Smooth muscle cell (in vitro differentiated cells): ENCODE measurements at regions not wholly inside any gene's neighbourhood (a gene's known extent, or its start where the extent isn't known, plus 50 kb on each side); places are given as distances from the start of the nearest gene placed in this dataset.

Experiments used
- DNase-seq: peaks from one replicate; lab custom pipeline; 2025; ENCODE audit not compliant: unreplicated experiment; lab: John Stamatoyannopoulos, UW
- H2AFZ ChIP-seq: fragments of 200-600 bp; sonication (generic); 2 replicates; pipeline ENCODE4 v1.6.0; 2016; ENCODE audit warnings: antibody characterized with exemption, low read depth, mild to moderate bottlenecking
- H3F3A ChIP-seq: fragments of 200-600 bp; sonication (generic); 2 replicates; pipeline ENCODE4 v1.6.0; 2017; ENCODE audit warnings: antibody characterized with exemption, low read depth
- H3K27ac ChIP-seq: fragments of 200-600 bp; sonication (generic); 2 replicates; pipeline ENCODE4 v1.5.1; 2016; ENCODE audit warnings: low read depth, mild to moderate bottlenecking
- H3K27me3 ChIP-seq: fragments of 200-600 bp; sonication (generic); 2 replicates; pipeline ENCODE4 v1.6.1; 2016; ENCODE audit warnings: low read depth, mild to moderate bottlenecking
- H3K36me3 ChIP-seq: fragments of 200-600 bp; sonication (generic); 2 replicates; pipeline ENCODE4 v1.5.1; 2016; ENCODE audit warnings: low read depth
- H3K4me1 ChIP-seq: fragments of 200-600 bp; sonication (generic); 2 replicates; pipeline ENCODE4 v1.5.1; 2016; ENCODE audit warnings: low read depth
- H3K4me2 ChIP-seq: fragments of 200-600 bp; sonication (generic); 2 replicates; pipeline ENCODE4 v1.6.0; 2016; ENCODE audit warnings: mild to moderate bottlenecking
- H3K4me3 ChIP-seq: fragments of 200-600 bp; sonication (generic); 2 replicates; pipeline ENCODE4 v1.5.1; 2016; ENCODE audit warnings: mild to moderate bottlenecking
- H3K79me2 ChIP-seq: fragments of 200-600 bp; sonication (generic); 2 replicates; pipeline ENCODE4 v1.6.0; 2016; ENCODE audit warnings: low read depth, mild to moderate bottlenecking
- H3K9ac ChIP-seq: fragments of 200-600 bp; sonication (generic); 2 replicates; pipeline ENCODE4 v1.6.0; 2016; ENCODE audit warnings: low read depth
- H3K9me3 ChIP-seq: fragments of 200-600 bp; sonication (generic); replicated peaks from 2 replicates; pipeline ENCODE4 v1.5.1; 2016; ENCODE audit warnings: low read depth
- H4K20me1 ChIP-seq: fragments of 200-600 bp; sonication (generic); 2 replicates; pipeline ENCODE4 v1.6.0; 2016; ENCODE audit warnings: low read depth
- WGBS: methylation state at CpG from one replicate; pipeline ENCODE4 v1.1.7; 2016; ENCODE audit warnings: low lambda C conversion rate; 5-methylcytosine and 5-hydroxymethylcytosine counted together
- TF ChIP-seq, protein P1 (sequence below): fragments of 200-600 bp; sonication (generic); IDR thresholded peaks from 2 replicates; pipeline ENCODE4 v1.5.1; 2017; ENCODE audit warnings: borderline replicate concordance, mild to moderate bottlenecking, antibody characterized with exemption; ENCODE audit not compliant: insufficient read depth, poor library complexity, severe bottlenecking

DNA sequence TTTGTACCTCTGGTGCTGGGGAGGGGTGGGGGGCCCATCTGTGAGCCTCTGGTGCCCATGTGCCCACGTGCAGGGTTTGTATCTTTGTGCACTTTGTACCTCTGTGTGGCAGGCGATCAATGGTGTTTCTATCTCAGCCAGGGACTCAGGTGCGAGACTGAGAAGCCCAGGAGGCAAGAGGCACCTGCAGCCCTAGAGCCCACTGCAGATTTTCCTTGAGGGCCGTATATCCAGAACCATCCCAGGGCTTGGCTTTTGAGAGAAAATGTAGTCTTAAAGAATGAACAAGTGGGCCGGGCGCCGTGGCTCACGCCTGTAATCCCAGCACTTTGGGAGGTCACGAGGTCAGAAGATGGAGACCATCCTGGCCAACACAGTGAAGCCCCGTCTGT, 52.2 kb upstream of the KCNMB1 start:
- DNase-seq: no peak
- Histone ChIP-seq H3K4me3 (no peak overlapping the region), H4K20me1 (no peaks in the 10 kb centered on the region), H3K4me1 (no peaks in the 10 kb centered on the region), H3F3A (no peaks in the 10 kb centered on the region), H3K27ac (no peak overlapping the region), H3K9ac (no peak overlapping the region), H3K79me2 (no peaks in the 10 kb centered on the region), H3K36me3 (no peaks in the 10 kb centered on the region), H3K4me2 (no peak overlapping the region), H3K9me3 (no peaks in the 10 kb centered on the region), H2AFZ (no peak overlapping the region), H3K27me3 (no peaks in the 10 kb centered on the region)
- WGBS: 91% methylated on average over 10 of the region's 10 CpGs
- TF ChIP-seq, protein P1, sequence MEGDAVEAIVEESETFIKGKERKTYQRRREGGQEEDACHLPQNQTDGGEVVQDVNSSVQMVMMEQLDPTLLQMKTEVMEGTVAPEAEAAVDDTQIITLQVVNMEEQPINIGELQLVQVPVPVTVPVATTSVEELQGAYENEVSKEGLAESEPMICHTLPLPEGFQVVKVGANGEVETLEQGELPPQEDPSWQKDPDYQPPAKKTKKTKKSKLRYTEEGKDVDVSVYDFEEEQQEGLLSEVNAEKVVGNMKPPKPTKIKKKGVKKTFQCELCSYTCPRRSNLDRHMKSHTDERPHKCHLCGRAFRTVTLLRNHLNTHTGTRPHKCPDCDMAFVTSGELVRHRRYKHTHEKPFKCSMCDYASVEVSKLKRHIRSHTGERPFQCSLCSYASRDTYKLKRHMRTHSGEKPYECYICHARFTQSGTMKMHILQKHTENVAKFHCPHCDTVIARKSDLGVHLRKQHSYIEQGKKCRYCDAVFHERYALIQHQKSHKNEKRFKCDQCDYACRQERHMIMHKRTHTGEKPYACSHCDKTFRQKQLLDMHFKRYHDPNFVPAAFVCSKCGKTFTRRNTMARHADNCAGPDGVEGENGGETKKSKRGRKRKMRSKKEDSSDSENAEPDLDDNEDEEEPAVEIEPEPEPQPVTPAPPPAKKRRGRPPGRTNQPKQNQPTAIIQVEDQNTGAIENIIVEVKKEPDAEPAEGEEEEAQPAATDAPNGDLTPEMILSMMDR: no peak

DNA sequence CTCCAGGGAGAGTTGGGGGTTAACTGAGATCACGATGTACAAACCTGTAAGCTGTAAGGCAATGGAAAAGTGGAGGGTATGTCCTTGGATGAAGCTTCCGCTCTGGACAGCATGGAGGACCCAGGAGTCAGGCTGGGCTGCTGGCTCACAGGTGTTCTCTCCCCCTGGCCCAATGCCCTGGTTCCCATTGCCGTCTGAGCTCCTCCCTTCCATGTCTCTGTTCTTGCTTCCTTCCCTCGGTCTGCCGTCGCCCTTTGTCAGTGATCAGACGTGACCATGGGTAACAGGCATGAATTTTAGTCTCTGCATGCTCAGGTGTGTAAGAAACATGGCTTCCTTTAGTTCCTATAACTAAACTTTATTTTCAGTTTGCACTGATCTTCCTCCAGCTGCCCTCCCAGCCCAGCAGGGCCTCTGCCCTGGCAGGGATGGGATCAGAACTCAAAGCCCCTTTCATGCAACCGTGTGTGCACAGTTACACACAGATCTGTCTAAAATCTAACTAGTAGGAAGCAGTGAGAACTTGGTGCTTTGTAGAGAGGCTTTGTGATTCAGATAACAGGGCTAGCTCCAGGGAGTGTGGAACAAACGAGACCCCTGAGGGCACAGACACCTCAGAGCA, 51.7 kb upstream of the KCNMB1 start:
- H3K27ac ChIP-seq: no peak overlapping the region
- no peaks in the 10 kb centered on the region for H3K36me3 ChIP-seq
- H2AFZ ChIP-seq: no peak overlapping the region
- no peaks in the 10 kb centered on the region for H3K27me3 ChIP-seq
- H3K4me3 ChIP-seq: no peak overlapping the region
- H3K9ac ChIP-seq: no peak overlapping the region
- H3K79me2 ChIP-seq: no peaks in the 10 kb centered on the region
- TF ChIP-seq, protein P1: no peak
- no peak overlapping the region for H3K4me2 ChIP-seq
- H3K4me1 ChIP-seq: no peaks in the 10 kb centered on the region
- no peaks in the 10 kb centered on the region for H4K20me1 ChIP-seq
- 92% methylated on average over 9 of the region's 9 CpGs for WGBS
- H3K9me3 ChIP-seq: no peaks in the 10 kb centered on the region
- no peaks in the 10 kb centered on the region for H3F3A ChIP-seq
- DNase-seq: no peak

DNA sequence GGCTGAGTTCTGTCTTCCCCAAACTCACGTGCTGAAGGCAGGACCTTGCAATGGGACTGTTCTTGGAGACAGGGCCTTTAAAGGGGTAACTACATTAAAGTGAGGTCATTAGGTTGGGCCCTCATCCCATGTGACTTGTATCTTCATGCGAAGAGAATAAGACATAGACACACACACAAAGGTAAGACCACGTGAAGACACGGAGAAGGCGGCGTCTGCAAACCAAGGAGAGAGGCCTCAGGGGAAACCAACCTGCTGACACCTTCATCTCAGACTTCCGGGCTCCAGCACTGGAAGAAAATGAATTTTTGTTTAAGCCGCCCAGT, 50.7 kb upstream of the KCNMB1 start:
- Histone ChIP-seq H3K4me1 (no peaks in the 10 kb centered on the region), H2AFZ (no peak overlapping the region), H3K36me3 (no peaks in the 10 kb centered on the region), H3K27me3 (no peaks in the 10 kb centered on the region), H3K9ac (no peak overlapping the region), H3K79me2 (no peaks in the 10 kb centered on the region), H3F3A (no peaks in the 10 kb centered on the region), H4K20me1 (no peaks in the 10 kb centered on the region), H3K9me3 (no peaks in the 10 kb centered on the region), H3K27ac (no peak overlapping the region), H3K4me2 (no peak overlapping the region), H3K4me3 (no peak overlapping the region)
- TF ChIP-seq, protein P1: no peak
- 97% methylated on average over 8 of the region's 8 CpGs for WGBS
- no peak for DNase-seq

DNA sequence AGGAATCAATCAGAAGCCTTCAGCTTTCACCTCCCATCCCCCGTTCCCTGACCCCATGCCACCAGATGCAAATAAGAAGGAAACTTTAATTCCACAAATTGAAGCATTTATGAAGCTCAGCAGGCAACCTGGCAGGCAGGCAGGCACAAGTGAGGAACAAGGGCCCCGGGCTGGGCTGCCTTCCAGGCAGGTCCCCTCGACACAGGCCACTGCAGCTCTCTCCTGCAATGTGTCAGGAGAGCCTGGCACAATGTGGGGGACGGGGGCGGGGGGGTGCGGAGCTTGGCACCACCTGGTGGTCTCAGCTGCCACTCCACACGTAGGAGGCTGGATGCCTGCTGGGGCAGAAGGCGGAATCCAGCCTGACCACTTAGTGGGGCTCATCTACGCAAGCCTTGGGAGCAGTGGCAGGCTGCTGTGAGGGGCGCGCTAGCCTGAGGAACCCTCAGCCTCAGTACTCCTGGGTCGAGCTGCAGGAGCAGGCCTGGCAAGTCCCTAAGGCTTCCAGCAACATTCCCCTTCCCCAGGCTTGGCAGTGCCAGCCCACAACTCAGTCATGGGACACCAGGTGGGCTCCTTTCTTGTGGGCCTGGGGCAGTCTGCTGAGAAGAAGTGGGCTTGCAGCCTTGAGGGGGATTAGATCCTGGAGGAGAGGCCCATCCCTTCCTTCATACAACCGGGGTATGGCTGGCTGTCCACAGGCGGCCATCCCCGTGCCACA, 50.2 kb upstream of the KCNMB1 start:
- Histone ChIP-seq H3K4me1 (no peaks in the 10 kb centered on the region), H2AFZ (no peak overlapping the region), H3K9me3 (no peaks in the 10 kb centered on the region), H3K36me3 (no peaks in the 10 kb centered on the region), H3K79me2 (no peaks in the 10 kb centered on the region), H3K4me3 (no peak overlapping the region), H3K27me3 (no peaks in the 10 kb centered on the region), H3K4me2 (no peak overlapping the region), H3F3A (no peaks in the 10 kb centered on the region), H4K20me1 (no peaks in the 10 kb centered on the region), H3K27ac (no peak overlapping the region), H3K9ac (no peak overlapping the region)
- 81% methylated on average over 15 of the region's 15 CpGs for WGBS
- DNase-seq: no peak
- TF ChIP-seq, protein P1: no peak
